Glomerular visceral epithelial cell (primary cell): ENCODE measurements at regions not wholly inside any gene's neighbourhood (a gene's known extent, or its start where the extent isn't known, plus 50 kb on each side); places are given as distances from the start of the nearest gene placed in this dataset.

ENCODE experiments used
- DNase-seq: peaks from one replicate; pipeline ENCODE4 v3.0.0-alpha.2; 2016; ENCODE audit errors: extremely low spot score

DNA sequence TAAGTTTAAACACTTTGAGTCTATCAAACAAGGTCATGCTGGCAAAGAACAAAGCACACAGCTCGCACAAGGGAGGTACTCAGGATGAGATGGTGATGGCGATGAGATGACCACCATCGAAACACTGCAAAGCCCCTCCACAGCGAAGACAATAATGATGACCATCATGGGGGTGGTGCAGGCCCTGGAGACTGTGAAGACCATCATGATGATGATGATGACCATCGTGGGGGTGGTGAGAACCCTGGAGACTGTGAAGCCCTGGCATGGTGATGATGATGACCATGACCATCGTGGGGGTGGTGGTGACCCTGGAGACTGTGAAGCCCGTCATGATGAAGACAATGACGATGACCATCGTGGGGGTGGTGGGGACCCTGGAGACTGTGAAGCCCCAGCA lies 81.6 kb upstream of the SALL3 start:
- DNase-seq, result no peak

- DNase-seq, result no peak
These were observed 81.0 kb upstream of the SALL3 start for GRCh38 chr18:78898635-78899034.

DNA sequence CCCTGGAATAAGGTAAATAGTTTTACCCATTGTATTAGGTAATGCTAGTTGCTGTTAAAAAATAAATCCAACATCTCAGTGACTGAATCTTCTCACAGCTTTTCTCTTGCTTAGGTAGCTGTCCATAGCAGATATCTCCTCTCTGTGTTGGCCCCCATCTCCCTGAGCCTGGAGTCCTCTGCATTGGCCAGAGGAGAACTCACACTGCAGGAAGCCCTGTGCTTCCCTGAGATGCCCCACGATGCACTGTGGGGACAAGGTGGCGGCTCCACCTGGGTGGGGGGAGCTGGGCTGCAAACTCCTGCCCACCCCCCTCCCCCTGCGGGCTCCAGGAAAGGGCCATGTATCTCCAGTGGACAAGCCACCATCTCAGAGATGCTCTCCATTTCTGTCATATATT lies 80.4 kb upstream of the SALL3 start:
- DNase-seq, result no peak

- DNase-seq, result no peak
These were observed 78.4 kb upstream of the SALL3 start for GRCh38 chr18:78900938-78901909.

DNA sequence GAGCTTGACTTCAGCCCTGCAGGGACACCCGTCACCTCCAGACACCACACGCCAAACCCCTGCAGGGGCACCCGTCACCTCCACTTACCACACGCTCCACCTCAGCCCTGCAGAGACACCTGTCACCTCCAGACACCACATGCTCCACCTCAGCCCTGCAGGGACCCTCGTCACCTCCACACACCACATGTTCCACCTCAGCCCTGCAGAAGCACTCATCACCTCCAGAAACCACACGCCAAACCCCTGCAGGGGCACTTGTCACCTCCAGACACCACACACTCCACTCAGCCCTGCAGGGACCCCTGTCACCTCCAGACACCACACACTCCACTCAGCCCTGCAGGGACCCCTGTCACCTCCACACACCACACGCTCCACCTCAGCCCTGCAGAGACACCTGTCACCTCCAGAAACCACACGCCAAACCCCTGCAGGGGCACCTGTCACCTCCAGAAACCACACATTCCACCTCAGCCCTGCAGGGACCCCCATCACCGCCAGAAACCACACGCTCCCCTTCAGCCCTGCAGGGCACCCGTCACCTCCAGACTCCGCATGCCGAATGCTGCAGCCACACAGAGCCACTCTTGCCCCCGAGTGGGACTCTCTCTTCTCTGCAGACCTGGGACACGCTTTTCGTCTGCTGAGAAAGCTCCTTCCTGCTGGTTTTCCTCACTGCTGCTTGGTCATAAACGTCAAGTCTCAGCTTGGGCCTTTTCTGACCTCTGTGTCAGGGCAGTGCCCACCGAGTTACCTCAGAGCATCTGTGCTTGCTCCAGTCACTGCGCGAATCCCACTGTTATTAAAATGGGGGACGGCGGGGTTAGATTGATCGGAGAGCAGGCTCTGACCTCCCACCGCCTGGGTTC lies 77.5 kb upstream of the SALL3 start:
- DNase-seq, result no peak

- no peak for DNase-seq
These were observed 76.7 kb upstream of the SALL3 start for GRCh38 chr18:78902795-78903435.

DNA sequence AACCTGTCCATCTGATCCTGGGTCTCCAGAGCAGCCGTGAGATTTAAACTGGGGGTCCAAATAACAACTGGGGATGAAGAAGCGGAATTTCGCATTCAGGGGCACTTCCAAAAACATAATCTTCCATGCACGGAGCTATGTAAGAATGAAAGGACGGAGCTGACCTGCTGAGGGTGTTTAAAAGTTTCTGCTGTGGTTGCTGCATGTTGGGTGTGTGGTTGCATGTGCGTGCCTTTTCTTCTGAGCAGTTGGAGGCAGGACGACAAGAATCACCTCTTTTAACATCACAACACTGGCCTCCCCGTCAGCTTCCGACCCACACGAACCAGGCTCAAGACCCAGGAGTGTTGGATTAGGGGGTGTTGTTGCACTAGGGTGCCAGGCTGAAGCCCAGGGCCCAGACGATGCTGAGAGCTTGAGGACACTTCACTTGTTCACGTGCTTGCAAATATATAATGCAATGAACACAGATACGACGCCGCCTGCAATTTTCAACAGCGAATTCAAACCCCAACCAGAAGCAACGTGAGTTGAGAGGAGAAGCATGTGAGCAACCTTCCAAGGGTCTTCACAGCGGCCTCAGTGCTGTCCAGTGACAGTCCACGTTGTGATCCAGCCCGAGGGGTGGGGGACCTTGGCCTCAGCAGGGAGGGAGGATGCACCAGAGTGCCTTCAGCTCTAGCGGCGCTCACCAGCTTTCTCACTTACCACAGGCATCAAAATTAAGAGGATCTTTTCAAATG lies 76.0 kb upstream of the SALL3 start:
- DNase-seq, result no peak

- no peak for DNase-seq
These were observed 75.5 kb upstream of the SALL3 start for GRCh38 chr18:78904179-78904531.

- no peak for DNase-seq
These were observed 74.3 kb upstream of the SALL3 start for GRCh38 chr18:78905334-78905733.

- DNase-seq, result no peak
These were observed 73.6 kb upstream of the SALL3 start for GRCh38 chr18:78906066-78906465.

- no peak for DNase-seq
These were observed 71.0 kb upstream of the SALL3 start for GRCh38 chr18:78908462-78909260.

DNA sequence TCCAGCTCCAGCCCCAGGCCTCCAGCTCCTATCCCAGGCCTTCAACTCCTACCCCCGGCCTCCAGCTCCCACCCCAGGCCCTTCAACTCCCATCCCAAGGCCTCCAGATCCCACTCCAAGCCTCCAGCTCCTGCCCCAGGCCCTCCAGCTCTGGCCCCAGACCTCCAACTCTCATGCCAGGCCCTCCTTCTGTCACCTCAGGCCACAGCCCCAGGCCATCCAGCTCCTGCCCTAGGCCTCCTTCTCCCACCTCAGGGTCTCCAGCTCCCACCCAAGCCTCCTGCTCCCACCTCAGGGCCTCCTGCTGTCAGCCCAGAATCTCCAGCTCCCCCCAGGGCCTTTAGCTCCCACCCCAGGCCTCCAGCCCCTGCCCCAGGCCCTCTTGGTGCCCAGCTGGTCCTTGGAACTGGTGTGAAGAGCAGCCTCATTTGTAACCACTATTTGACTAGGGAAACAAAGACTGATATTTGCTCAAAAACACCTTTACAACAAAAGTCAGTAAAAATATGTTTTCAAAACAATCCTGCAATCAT lies 67.8 kb upstream of the SALL3 start:
- no peak for DNase-seq

DNA sequence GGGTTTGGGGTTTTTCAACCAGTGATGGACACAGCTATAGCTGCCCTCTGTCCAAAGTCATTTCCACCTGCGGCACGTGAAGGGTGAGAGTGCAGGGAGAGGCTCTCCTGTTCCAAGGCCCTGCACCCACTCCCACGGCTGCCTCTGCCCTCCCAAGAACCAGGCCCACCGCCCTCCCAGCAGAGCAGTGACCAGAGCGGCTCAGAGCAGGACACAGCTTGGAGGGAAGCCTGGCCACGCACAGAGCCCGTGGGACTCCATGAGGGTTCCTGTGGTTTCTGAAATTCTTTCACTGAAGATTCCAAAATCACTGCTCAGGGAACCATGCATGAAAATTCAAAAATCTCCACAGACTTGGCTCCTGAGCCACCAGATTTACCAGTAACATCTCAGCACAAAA lies 67.3 kb upstream of the SALL3 start:
- DNase-seq, result no peak

DNA sequence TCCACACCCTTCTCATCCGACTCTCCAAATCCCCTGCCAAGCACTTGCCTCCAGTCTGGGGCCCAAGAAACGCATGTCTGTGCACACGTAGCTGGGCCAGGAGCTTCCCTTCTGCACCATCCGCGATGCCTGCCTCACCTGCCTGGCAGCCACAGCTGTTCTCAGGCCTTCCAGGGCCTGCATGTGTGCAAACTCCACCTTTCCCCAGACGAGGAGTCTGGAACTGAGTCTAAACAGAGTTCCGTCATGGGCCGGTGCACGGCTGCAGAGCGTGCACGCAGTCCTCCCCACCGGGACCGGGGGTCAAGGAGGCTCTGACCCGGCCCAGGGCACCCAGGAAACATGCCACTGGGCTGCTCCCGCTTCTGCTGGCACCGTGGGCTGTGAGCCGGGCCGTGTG lies 66.8 kb upstream of the SALL3 start:
- DNase-seq, result no peak

DNA sequence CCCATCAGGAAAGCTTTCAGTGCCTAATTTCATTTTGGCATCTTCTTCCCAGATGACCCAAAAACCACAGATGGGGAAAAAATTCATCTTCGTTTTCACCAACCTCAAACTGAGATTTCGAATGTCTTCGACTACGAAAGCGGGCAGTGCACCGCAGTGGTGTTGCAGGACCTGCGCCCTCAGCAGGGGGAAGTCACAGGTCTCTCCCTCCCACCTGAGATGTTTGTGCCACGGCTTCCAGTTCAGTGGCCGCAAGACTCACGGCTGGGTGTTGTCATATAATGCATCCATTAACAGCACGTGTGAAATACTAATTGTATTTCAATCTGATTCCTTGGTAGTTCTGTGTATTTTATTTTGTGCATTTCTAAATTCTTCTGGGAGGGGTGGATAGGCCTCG lies 66.2 kb upstream of the SALL3 start:
- DNase-seq, result no peak

DNA sequence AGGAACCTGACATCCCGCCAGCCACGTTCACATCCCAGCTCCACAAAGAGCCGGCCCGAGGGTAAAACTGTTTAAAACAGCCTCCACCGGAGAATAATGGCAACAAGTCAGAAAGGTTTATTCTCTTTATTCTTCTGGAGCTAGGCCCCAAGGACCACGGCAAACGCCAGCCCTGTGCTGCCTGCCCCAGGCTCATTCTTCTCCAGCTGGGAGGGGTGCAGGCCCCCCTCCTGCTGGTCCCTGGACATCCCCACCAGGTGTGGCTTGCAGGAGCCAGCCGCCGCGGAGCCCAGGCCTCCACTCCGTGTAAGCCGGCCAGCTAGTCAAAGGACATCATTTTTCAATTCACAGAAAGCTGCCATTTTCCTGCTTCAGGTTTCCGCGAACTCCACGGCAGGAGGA lies 65.8 kb upstream of the SALL3 start:
- no peak for DNase-seq

GRCh38 chr18:78914249-78914935 lies 65.2 kb upstream of the SALL3 start:
- DNase-seq, result no peak

DNA sequence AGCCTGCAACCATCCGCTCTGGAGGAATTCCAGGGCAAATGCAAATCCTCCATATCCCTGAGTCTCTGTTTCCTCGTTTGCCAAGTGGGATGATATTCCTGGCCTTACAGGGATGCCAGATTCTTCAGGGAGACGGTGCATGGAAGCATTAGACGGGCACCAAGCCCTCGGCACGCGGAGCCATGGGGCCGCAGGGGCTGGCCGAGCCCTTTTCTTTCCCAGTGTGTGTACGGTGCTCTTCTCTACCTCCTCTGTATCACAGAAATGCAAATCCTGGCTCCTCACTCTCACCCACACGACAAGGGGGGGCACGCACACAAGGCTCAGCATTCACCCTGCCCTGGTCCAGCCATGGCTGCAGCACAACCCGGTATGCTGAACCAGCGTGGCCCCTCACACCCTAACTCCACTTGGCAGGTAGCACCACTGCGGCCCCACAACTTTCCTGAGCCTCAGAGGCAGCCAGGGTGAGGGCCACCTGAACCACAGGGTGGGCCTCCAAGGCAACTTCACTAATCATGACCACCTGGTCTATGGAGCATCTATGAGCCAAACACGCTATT lies 64.1 kb upstream of the SALL3 start:
- DNase-seq, result no peak

DNA sequence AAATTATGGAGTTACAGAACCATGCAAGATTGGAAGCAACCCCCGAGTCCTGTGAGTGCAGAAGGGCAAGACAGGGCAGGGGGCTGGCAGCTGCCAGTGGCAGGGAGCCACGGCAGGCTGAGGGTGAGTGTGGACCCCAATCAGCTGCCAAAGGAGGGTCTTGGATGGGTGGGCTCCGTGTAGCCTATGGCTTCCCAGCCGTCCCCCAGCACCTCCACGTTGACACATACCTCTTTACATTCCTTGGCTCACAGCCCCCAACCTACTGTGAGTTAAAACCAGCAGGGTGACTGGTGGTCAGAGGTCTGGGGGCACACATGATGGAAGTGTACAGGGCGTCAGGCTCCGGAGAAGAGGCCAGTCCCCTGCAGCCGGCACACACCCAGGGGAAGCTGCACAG lies 60.9 kb upstream of the SALL3 start:
- DNase-seq, result no peak

DNA sequence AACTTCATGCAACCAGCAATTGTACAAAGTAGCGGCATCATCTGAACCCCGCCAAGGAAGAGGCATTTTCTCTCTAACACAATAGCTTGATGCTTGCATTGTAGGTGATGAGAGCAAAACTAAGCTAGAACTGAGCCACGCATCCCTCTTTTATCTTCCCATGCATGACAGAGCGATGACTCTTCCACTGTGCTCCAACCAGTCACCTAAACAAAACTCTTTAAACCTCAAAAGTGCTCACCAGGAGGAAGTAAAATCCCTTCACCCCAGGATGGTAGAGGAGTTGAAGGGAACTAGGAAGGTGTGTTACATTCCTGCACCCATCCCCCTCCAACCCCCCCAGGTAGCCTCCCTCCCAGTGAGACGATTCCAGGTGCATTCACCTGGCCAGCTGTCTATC lies 59.7 kb upstream of the SALL3 start:
- no peak for DNase-seq
